Gastroesophageal sphincter (tissue), 4 donors: ENCODE measurements at regions not wholly inside any gene's neighbourhood (a gene's known extent, or its start where the extent isn't known, plus 50 kb on each side); places are given as distances from the start of the nearest gene placed in this dataset.
"Not testable (repeated sequence)": the region's sequence is repeated elsewhere in the genome, so short reads cannot be mapped to it uniquely, and the experiment has no call there.

Source experiments
- ATAC-seq: fragments of 150-250 bp; one replicate; pipeline ENCODE4 v1.9.1; 2016; ENCODE audit warnings: mild to moderate bottlenecking, moderate library complexity
- H3K27ac ChIP-seq, 4 donors: fragments of 200-600 bp; sonication (generic) in 3 of 4; 1 replicate in 3 of 4; 2 replicates in 1 of 4; pipeline ENCODE4 v1.5.1; 2016 to 2019
- H3K27me3 ChIP-seq: fragments of 200-600 bp; sonication (generic); one replicate; pipeline ENCODE4 v1.5.1; 2019
- H3K36me3 ChIP-seq, 2 donors: fragments of 200-600 bp; sonication (generic); one replicate each; pipeline ENCODE4 v1.5.1; 2019; ENCODE audit warnings: control low read depth in 1 of 2
- H3K4me1 ChIP-seq, 3 donors: fragments of 200-600 bp; sonication (generic); 1 replicate in 2 of 3; 2 replicates in 1 of 3; pipeline ENCODE4 v1.5.1; 2016 to 2019; ENCODE audit warnings: control low read depth in 2 of 3
- H3K4me3 ChIP-seq, 2 donors: fragments of 200-600 bp; sonication (generic); one replicate each; pipeline ENCODE4 v1.5.1; 2019; ENCODE audit warnings: mild to moderate bottlenecking in 1 of 2, moderate library complexity in 1 of 2
- H3K9me3 ChIP-seq, 3 donors: fragments of 200-600 bp; sonication (generic); one replicate each; pipeline ENCODE4 v1.5.1; 2017 to 2019; ENCODE audit warnings: control low read depth in 2 of 3
- CTCF ChIP-seq, 4 experiments: fragments of 200-600 bp in 2 of 4; fragments of 450-650 bp in 2 of 4; sonication (generic) in 1 of 4; IDR thresholded peaks; one replicate each; pipeline ENCODE4 v1.5.1; 2017 to 2019; ENCODE audit warnings: antibody characterized with exemption in 4 of 4, mild to moderate bottlenecking in 2 of 4, moderate library complexity in 2 of 4
- EP300 ChIP-seq: sonication (generic); formaldehyde crosslinking; IDR thresholded peaks from one replicate; pipeline ENCODE4 v1.6.1; 2017; ENCODE audit warnings: antibody characterized with exemption, mild to moderate bottlenecking
- POLR2A ChIP-seq, 2 donors: fragments of 450-650 bp; IDR thresholded peaks; one replicate each; pipeline ENCODE4 v1.6.1; 2017; ENCODE audit warnings: antibody characterized with exemption in 2 of 2, mild to moderate bottlenecking in 2 of 2, moderate library complexity in 1 of 2
- POLR2AphosphoS5 ChIP-seq: sonication (generic); formaldehyde crosslinking; IDR thresholded peaks from one replicate; pipeline ENCODE4 v1.6.1; 2017; ENCODE audit warnings: antibody characterized with exemption
- WGBS, 2 donors: methylation state at CpG; one replicate each; pipeline ENCODE4 v1.1.5; 2018; ENCODE audit warnings: low coverage in 1 of 2; 5-methylcytosine and 5-hydroxymethylcytosine counted together

DNA sequence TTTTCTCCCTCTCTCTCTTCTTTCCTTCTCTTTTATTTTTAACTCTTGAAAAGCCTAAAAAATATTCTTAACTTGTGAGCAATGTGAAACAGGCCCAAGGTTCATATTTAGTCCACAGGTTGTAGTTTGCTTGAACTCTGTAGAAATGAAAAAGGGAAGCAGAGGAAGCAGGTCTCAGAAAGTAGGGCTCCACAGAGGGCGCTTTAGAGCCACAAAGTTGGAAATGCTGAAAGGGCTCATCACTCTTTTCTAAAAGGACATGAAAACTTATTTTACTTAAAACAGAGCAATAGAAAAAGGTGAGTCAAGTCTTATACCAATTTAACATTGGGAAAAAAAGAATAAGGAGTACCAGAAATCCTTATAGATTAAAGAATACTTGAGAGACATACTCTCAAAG, 247.0 kb downstream of the USP25 start:
- no peak for ATAC-seq
- Histone ChIP-seq H3K9me3 (no peaks in the 10 kb centered on the region), H3K27ac (no peak overlapping the region), H3K36me3 (no peaks in the 10 kb centered on the region), H3K4me1 (no peaks in the 10 kb centered on the region), H3K27me3 (no peaks in the 10 kb centered on the region), H3K4me3 (no peak overlapping the region)
- TF ChIP-seq EP300 = no peak
- no peak for TF ChIP-seq POLR2AphosphoS5
- TF ChIP-seq CTCF (IDR thresholded peaks at IDR 0.05) = no peak
- TF ChIP-seq POLR2A (IDR thresholded peaks at IDR 0.05) = no peak
- WGBS, 2 donors = 71 to 78% methylated on average over 1 of the region's 1 CpG

DNA sequence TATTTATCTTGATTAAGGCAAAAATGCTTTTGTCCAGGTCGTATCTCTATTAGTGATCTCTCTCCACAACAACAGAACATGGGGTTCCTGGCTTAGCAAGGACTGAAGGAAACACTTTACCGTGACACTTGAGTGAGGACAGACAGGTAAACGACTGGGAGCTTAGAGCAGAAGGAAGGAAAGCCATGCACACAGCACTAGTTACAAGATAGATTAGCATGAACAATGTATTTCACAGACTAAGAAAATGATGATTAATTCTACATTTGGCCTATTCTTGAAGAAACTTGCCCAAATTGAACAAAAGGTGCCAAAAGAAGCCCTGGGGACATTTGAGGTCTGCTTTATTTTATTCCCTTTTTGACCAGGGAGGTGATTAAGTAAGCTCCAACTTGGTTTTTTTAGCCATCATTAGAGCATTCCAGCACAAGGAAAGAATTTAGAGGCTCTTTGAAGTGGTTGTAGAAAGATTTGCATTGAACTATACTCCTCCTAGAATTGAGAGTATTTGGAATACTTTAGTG, 248.5 kb downstream of the USP25 start:
- WGBS, 2 donors = 32 to 38% methylated on average over 3 of the region's 3 CpGs
- no peak for ATAC-seq
- TF ChIP-seq CTCF (IDR thresholded peaks at IDR 0.05) (no peak), EP300 (no peak), POLR2AphosphoS5 (no peak), POLR2A (IDR thresholded peaks at IDR 0.05) (no peak)

GRCh38 chr21:15979493-15979892, 249.7 kb downstream of the USP25 start:
- H3K27me3 ChIP-seq, H3K9me3 ChIP-seq, H3K4me3 ChIP-seq, H3K36me3 ChIP-seq, H3K27ac ChIP-seq, ATAC-seq, H3K4me1 ChIP-seq: not testable (repeated sequence)
- WGBS, 2 donors = 95% methylated on average over 6 of the region's 6 CpGs

More for the DNA sequence above, 248.5 kb downstream of the USP25 start:
- Histone ChIP-seq H3K9me3 (no peaks in the 10 kb centered on the region), H3K27ac (no peak overlapping the region), H3K36me3 (no peaks in the 10 kb centered on the region), H3K4me1 (no peaks in the 10 kb centered on the region), H3K4me3 (no peak overlapping the region), H3K27me3 (no peaks in the 10 kb centered on the region)

DNA sequence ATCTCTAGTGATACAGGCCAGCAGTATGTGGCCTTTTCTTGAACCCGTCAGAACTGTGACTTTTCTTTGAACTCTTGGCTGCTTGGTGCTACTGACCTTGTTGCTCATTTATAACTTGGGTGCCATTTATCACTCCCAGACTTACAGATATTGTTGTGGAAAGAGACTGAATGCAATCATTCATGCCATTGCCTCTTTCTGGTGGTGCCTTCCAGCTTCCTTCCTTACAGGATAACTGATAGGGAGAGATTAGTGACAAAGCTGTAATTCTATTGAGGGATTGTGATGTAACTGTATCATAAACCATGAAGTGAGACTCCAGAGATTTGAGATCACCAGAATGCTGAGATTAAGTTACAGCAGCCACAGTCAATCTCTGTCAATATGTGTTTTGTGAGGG, 256.5 kb downstream of the USP25 start:
- Histone ChIP-seq H3K27ac (no peak overlapping the region), H3K9me3 (no peaks in the 10 kb centered on the region), H3K4me1 (no peaks in the 10 kb centered on the region), H3K4me3 (no peak overlapping the region), H3K27me3 (no peaks in the 10 kb centered on the region), H3K36me3 (no peaks in the 10 kb centered on the region)
- ATAC-seq = no peak
- WGBS, 2 donors = 50 to 70% methylated on average over 1 of the region's 1 CpG
- TF ChIP-seq POLR2AphosphoS5 (no peak), EP300 (no peak), POLR2A (IDR thresholded peaks at IDR 0.05) (no peak), CTCF (IDR thresholded peaks at IDR 0.05) (no peak)

DNA sequence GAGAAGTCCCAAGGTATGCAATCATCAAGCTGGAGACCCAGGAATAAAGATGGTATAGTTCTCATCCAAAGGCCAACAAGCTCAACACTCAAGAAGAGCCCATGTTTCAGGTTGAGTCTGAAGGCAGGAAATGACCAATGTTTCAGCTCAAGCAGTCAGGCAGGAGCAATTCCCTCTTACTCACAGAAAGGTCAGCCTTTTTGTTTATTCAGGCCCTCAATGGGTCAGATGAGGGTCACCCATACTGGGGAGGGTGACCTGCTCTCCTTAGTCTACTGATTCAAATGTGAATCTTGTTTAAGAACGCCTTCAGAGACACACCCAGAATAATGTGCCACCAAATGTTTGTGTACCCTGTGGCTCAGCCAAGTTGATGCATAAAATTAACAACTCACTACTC, 262.4 kb downstream of the USP25 start:
- ATAC-seq = no peak
- TF ChIP-seq CTCF (IDR thresholded peaks at IDR 0.05) = no peak
- TF ChIP-seq EP300 = no peak
- TF ChIP-seq POLR2A (IDR thresholded peaks at IDR 0.05) = no peak
- TF ChIP-seq POLR2AphosphoS5 = no peak
- Histone ChIP-seq H3K4me1 (no peaks in the 10 kb centered on the region), H3K4me3 (no peak overlapping the region), H3K36me3 (no peaks in the 10 kb centered on the region), H3K9me3 (no peaks in the 10 kb centered on the region), H3K27ac (no peak overlapping the region), H3K27me3 (no peaks in the 10 kb centered on the region)
- WGBS, 2 donors = 33 to 67% methylated on average over 1 of the region's 1 CpG
